Ovary (tissue), 3 donors: ENCODE measurements at regions not wholly inside any gene's neighbourhood (a gene's known extent, or its start where the extent isn't known, plus 50 kb on each side); places are given as distances from the start of the nearest gene placed in this dataset.

Source experiments
- CTCF ChIP-seq, 3 donors: fragments of 450-650 bp in 2 of 3; fragments of 200-600 bp in 1 of 3; IDR thresholded peaks; one replicate each; pipeline versions ENCODE4 v1.5.1 to v1.8.0; 2016 to 2022; ENCODE audit warnings: antibody characterized with exemption in 3 of 3, mild to moderate bottlenecking in 1 of 3
- POLR2A ChIP-seq: fragments of 450-650 bp; IDR thresholded peaks from one replicate; pipeline ENCODE4 v1.6.1; 2017; ENCODE audit warnings: antibody characterized with exemption, mild to moderate bottlenecking, moderate library complexity
- donor health status: DM: no; HTN: no; CAD: no.

GRCh38 chr2:235396071-235396846, 97.6 kb upstream of the AGAP1 start:
- TF ChIP-seq CTCF (IDR thresholded peaks at IDR 0.05) (no peak), POLR2A (no peak)
